D721Med (cell line): ENCODE measurements at regions not wholly inside any gene's neighbourhood (a gene's known extent, or its start where the extent isn't known, plus 50 kb on each side); places are given as distances from the start of the nearest gene placed in this dataset.
"Not testable (repeated sequence)": the region's sequence is repeated elsewhere in the genome, so short reads cannot be mapped to it uniquely, and the experiment has no call there.

Source experiments
- DNase-seq: peaks from one replicate; pipeline ENCODE4 v3.0.0; 2011; ENCODE audit warnings: low spot score; ENCODE audit not compliant: insufficient read length
- FAIRE-seq: peaks from 2 replicates; lab custom pipeline; 2011; peaks lifted over from hg19 to GRCh38; lab: Jason Lieb, UNC
- TF ChIP-seq, protein P1 (sequence below): IDR thresholded peaks from 2 replicates; pipeline ENCODE4 v1.5.1; 2012; ENCODE audit warnings: mild to moderate bottlenecking, control low read depth; ENCODE audit not compliant: insufficient read depth; ENCODE audit errors: missing control alignments

DNA sequence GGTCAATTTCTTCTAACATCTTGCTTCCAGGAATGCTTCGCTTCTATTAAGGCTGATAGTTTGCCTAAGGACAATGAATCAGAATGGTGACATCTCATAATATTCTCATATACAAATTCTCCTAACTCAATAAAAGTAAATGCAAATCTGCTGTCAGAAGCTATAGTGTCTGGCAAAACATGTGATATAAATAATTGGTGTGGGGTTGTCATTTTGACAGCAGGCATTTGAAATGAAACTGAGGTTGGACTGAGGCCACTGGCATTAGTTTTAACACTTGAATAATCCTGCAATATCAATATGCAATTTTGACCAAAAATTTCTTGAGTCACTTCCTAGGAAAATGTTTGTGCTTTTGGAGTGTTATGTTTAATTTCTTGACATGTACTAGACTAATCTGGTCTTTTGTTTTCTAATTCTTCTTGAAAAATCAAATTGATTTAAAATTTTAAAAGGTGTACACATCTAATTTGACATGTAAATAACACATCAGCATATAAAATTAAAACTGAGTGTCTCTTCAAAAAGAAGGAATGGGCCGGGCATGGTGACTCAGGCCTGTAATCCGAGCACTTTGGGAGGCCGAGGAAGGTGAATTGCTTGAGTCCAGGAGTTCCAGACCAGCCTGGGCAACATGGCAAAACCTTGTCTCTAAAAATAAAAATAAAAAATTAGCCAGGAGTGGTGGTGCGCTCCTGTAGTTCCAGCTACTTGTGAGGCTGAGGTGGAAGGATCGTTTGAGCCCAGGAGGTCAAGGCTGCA is 92.3 kb upstream of the BTG1 start:
- TF ChIP-seq, protein P1, sequence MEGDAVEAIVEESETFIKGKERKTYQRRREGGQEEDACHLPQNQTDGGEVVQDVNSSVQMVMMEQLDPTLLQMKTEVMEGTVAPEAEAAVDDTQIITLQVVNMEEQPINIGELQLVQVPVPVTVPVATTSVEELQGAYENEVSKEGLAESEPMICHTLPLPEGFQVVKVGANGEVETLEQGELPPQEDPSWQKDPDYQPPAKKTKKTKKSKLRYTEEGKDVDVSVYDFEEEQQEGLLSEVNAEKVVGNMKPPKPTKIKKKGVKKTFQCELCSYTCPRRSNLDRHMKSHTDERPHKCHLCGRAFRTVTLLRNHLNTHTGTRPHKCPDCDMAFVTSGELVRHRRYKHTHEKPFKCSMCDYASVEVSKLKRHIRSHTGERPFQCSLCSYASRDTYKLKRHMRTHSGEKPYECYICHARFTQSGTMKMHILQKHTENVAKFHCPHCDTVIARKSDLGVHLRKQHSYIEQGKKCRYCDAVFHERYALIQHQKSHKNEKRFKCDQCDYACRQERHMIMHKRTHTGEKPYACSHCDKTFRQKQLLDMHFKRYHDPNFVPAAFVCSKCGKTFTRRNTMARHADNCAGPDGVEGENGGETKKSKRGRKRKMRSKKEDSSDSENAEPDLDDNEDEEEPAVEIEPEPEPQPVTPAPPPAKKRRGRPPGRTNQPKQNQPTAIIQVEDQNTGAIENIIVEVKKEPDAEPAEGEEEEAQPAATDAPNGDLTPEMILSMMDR: no peak
- DNase-seq (no peak), FAIRE-seq (no peak)

DNA sequence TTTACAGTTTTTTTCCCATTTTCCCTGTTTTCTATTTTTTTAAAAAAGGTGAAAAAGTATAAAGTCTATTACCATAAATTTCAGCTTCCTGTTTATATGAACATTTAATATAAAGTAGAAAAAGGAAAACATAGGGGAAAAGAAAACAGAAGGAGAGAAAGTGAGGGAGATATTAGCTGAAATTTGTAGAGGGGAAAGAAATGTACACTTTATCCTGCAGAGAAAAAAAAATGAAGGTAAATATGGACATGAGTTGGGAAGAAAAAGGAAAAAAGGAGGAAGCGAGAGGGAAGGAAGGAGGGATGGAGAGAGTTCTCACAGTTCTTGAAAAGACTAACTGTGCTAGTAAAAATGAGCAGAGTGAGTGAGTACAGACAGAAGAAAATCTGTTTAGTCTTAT is 91.6 kb upstream of the BTG1 start:
- FAIRE-seq (no peak), DNase-seq (no peak)
- TF ChIP-seq, protein P1: no peak

DNA sequence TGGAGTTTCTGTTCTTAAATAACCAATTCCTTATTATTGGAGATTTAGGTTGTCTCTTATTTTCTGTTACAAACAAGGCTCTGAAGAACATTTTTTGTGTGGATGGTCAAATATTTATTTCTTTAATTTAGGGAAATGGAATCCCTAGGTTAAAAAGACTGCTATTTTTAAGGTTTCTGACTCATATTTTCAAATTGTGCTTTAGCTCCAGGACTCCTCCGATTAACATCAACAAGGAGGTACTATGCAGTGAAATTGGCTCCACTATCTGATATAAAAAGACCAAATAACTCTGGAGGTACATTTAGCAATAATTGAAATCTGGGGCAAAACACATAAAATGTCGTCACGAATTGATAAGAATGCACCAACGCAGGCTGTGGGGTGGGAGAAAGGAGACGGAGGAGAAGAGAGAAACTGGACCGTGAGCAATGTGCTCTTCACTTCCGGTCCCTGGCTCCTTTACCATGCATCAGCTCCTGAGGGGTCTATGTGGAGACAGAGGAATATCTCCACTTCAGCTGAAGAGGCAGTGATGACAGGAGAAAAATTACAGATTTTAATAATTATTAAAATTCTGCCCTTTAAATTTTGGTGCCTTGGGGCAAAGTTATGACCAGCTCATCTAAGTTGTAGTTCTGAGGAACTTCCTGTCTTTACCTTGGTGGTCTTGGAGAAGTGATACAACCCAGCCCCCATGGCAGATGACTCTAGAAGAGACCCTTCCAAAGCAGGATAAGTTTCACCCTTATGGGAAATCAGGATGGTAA is 90.2 kb upstream of the BTG1 start:
- TF ChIP-seq, protein P1: no peak
- FAIRE-seq: no peak
- DNase-seq: no peak

DNA sequence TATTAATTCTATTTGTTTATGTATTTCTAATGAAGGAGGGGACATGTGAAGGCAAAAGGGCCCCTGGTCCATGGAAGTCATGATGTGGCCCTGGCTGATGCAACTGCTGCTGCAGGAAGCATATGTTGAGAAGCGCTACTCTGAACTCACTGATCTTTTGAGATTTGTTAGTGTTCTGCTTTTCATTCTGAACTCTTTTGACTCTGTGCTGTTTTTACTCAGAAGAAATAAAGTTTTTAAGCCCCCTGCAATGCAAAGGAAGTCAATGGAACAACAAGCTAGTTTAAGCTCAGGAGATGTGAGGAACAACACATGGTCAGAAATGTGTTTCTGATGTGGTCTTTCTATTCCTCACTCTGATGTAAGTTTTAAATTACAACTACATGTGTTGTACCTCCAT is 88.9 kb upstream of the BTG1 start:
- no peak for DNase-seq
- TF ChIP-seq, protein P1: no peak
- FAIRE-seq: no peak

DNA sequence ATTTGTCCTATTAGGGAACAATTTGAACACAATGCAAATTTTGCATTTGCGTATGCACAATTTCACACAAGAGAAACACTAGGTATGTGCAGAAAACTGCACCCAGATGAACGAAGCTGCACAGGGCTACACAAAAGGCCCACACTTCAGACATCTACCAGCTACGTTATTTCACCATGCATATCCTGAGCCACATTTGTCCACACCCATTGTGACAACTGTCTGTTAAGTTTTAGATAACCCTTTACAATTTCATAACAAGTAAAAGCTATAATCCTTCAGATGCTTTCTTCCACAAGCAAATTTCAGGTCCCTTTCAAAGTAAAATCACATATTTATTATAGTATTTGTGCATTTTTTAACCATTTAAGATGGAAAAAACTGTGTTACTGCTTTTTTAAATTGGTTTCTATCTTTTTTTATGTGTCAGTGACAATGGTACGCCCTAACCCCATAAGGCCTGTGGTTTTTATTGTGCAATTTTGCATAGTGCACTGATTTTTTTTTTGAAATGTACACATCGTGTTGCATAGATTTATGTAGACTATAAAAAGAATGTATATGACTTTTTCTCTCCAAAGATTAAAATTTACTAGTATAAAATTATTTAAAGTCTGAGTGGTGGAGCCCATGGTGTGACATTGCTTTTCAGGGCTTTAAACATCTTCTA is 87.8 kb upstream of the BTG1 start:
- no peak for FAIRE-seq
- DNase-seq: no peak
- TF ChIP-seq, protein P1: no peak

DNA sequence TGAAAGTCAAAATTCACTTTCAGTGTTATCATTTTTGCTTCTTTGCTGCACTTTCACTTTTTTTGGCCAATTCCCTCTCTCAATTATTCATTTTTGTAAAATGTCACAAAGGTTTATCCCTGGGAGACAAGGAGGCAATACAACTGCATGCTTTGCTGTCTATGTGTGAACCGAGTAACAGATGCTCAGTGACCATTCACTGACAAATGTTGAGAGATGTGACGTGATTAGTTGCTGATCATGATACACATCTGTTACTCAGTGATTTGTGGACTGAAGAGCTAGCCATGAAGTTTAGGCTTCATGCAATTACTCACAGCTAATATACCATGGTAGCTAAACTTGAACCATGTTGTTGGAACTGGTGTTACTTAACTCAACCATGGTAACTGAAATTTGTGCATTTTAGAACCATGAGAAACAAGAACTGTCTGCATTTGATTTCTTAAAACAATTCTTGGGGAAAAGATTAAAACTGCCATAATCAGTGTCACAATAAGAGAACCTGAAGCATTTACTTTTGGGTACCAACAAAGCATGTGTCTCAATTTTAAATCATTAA is 86.8 kb upstream of the BTG1 start:
- peak; percentile 61 for FAIRE-seq
- DNase-seq: not testable (repeated sequence)

DNA sequence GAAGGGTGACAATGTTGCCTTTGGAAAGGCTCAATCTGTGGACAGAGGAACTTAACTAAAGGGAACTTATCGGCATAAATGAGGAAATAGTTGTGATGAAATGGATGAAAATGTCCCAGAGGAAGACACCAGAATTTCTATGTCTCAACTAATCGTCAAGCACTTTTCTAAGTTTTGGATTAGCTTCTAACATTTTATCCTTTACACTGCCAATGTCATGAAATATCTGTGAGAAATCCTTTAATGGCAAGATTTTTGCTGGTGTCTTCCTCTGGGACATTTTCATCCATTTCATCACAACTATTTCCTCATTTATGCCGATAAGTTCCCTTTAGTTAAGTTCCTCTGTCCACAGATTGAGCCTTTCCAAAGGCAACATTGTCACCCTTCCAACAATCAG is 86.3 kb upstream of the BTG1 start:
- DNase-seq, FAIRE-seq: not testable (repeated sequence)

DNA sequence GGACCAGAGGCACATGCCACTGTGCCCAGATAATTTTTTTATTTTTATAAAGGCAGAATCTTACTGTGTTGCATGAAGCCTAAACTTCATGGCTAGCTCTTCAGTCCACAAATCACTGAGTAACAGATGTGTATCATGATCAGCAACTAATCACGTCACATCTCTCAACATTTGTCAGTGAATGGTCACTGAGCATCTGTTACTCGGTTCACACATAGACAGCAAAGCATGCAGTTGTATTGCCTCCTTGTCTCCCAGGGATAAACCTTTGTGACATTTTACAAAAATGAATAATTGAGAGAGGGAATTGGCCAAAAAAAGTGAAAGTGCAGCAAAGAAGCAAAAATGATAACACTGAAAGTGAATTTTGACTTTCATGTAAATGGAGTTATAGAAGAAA is 85.9 kb upstream of the BTG1 start:
- DNase-seq: not testable (repeated sequence)
- FAIRE-seq: peak; percentile 68
